ENCODE measurements at regions not wholly inside any gene's neighbourhood (a gene's known extent, or its start where the extent isn't known, plus 50 kb on each side); places are given as distances from the start of the nearest gene placed in this dataset.

DNA sequence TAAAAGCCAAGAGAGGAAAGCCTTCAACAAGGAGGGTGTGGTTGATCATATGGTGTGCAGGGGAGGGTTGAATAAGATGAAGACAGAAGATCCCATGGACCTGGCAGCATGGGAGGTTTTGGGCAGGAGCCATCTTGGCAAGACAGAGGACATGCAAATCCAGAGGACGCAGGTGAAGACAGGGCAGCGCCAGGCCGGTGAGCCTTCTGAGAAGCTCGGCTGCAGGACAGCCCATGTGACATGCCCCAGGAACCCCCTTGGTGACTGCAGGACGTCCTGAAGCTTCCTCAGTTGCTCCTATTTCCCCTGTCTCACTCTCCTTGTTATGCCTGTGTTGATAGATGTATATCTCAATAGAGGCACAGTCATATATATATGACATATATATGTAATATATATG, 159.4 kb downstream of the GADD45G start:
- no peak for DNase-seq
- Histone ChIP-seq H3K4me3 (ENCODE audit: low read depth, low read length) (no peak overlapping the region), H3K27me3 (replicated peaks) (no peaks in the 10 kb centered on the region), H3K27ac (no peak overlapping the region), H3K36me3 (replicated peaks) (no peaks in the 10 kb centered on the region)
- in situ Hi-C loops (cut with HindIII; ENCODE audit: low pct_ligation_motif_present, low sequenced_read_pairs) = no loop called here
- TF ChIP-seq, protein P1, sequence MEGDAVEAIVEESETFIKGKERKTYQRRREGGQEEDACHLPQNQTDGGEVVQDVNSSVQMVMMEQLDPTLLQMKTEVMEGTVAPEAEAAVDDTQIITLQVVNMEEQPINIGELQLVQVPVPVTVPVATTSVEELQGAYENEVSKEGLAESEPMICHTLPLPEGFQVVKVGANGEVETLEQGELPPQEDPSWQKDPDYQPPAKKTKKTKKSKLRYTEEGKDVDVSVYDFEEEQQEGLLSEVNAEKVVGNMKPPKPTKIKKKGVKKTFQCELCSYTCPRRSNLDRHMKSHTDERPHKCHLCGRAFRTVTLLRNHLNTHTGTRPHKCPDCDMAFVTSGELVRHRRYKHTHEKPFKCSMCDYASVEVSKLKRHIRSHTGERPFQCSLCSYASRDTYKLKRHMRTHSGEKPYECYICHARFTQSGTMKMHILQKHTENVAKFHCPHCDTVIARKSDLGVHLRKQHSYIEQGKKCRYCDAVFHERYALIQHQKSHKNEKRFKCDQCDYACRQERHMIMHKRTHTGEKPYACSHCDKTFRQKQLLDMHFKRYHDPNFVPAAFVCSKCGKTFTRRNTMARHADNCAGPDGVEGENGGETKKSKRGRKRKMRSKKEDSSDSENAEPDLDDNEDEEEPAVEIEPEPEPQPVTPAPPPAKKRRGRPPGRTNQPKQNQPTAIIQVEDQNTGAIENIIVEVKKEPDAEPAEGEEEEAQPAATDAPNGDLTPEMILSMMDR (IDR thresholded peaks at IDR 0.05; ENCODE audit: low read depth, low read length, missing control alignments) = no peak

DNA sequence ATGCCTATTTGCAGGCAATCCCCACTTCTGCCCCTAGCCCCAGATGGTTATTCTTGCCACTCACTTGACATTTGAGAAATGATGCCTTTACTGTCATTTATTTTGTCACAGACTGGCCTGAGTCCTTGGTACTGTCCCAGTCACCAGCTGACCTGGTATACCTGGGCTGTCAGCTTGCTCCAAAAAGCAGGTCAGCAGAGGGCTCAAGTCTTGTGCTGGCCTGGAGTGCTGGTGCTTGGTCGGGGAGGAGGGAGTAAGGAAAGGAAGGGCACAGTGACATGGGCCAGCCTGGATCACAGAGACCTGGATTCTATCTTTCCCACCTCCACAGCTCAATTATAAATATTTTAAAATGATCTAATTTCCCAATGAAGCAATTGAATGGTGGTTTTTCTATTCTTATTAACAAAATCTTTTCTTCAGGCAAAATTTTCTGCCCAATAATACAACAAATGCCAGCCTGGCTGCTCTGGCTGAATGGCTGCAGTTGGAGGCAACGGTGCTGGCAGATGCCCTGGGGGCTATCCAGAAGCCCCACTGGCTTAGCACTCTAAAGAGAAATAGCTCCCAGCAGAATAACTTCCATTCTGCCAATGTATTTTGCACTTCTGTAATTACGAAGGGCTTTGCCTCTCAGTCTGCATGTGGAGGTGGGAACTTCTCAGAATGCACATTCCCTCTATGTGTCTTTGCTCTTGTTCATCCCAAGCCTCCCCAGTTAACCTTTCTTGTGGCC, 160.6 kb downstream of the GADD45G start:
- TF ChIP-seq, protein P1 (IDR thresholded peaks at IDR 0.05; ENCODE audit: low read depth, low read length, missing control alignments) = no peak

GRCh38 chr9:89766991-89767390, 162.2 kb downstream of the GADD45G start:
- H3K27me3 ChIP-seq (replicated peaks) = no peaks in the 10 kb centered on the region
- H3K36me3 ChIP-seq (replicated peaks) = no peaks in the 10 kb centered on the region
- no peak overlapping the region for H3K4me3 ChIP-seq (ENCODE audit: low read depth, low read length)
- in situ Hi-C loops (cut with HindIII; ENCODE audit: low pct_ligation_motif_present, low sequenced_read_pairs) = no loop called here
- no peak overlapping the region for H3K27ac ChIP-seq
- DNase-seq = no peak
- TF ChIP-seq, protein P1 (IDR thresholded peaks at IDR 0.05; ENCODE audit: low read depth, low read length, missing control alignments) = no peak

More for the DNA sequence above, 160.6 kb downstream of the GADD45G start:
- Histone ChIP-seq H3K36me3 (replicated peaks) (no peaks in the 10 kb centered on the region), H3K27ac (no peak overlapping the region), H3K27me3 (replicated peaks) (no peaks in the 10 kb centered on the region), H3K4me3 (ENCODE audit: low read depth, low read length) (no peak overlapping the region)
- no peak for DNase-seq
- in situ Hi-C loops (cut with HindIII; ENCODE audit: low pct_ligation_motif_present, low sequenced_read_pairs) = no loop called here

DNA sequence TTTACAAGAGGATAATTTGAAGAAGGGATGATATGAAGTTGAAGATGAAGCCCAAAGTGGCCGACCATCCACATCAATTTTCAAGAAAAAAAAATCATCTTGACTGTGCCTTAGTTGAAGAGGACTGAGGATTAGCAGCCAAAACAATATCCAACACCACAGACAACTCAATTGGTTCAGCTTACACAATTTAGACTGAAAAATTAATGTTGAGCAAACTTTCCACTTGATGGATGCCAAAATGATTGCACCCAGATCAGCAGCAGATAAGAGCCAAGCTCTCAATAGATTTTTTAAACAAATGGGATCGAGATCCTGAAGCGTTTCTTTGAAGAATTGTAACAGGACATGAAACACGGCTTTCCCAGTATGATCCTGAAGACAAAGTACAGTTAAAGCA, 163.2 kb downstream of the GADD45G start:
- no peaks in the 10 kb centered on the region for H3K36me3 ChIP-seq (replicated peaks)
- in situ Hi-C loops (cut with HindIII; ENCODE audit: low pct_ligation_motif_present, low sequenced_read_pairs) = no loop called here

DNA sequence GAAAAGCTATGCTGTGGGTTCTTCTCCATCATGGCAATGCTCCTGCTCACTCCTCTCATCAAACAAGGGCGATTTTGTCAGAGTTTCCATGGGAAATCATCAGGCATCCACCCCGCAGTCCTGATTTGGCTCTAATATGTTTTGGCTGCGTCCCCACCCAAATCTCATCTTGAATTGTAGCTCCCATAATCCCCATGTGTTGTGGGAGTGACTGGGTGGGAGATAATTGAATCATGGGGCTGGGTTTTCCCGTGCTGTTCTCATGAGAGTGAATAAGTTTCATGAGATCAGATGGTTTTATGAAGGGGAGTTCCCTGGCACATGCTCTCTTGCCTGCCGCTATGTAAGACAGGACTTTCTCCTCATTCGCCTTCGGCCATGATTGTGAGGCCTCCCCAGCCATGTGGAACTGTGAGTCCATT, 163.8 kb downstream of the GADD45G start:
- in situ Hi-C loops (cut with HindIII; ENCODE audit: low pct_ligation_motif_present, low sequenced_read_pairs) = no loop called here
- Histone ChIP-seq H3K27me3 (replicated peaks) (no peaks in the 10 kb centered on the region), H3K36me3 (replicated peaks) (no peaks in the 10 kb centered on the region), H3K4me3 (ENCODE audit: low read depth, low read length) (no peak overlapping the region), H3K27ac (no peak overlapping the region)
- TF ChIP-seq, protein P1 (IDR thresholded peaks at IDR 0.05; ENCODE audit: low read depth, low read length, missing control alignments) = no peak
- DNase-seq = no peak

More for the DNA sequence above, 163.2 kb downstream of the GADD45G start:
- no peaks in the 10 kb centered on the region for H3K27me3 ChIP-seq (replicated peaks)
- H3K27ac ChIP-seq = no peak overlapping the region
- H3K4me3 ChIP-seq (ENCODE audit: low read depth, low read length) = no peak overlapping the region
- no peak for DNase-seq
- TF ChIP-seq, protein P1 (IDR thresholded peaks at IDR 0.05; ENCODE audit: low read depth, low read length, missing control alignments) = no peak

All from brain microvascular endothelial cell (primary cell).